IMR-90 (cell line): ENCODE measurements at regions not wholly inside any gene's neighbourhood (a gene's known extent, or its start where the extent isn't known, plus 50 kb on each side); places are given as distances from the start of the nearest gene placed in this dataset.

Source experiments
- ATAC-seq: fragments of 200-7000 bp; cut with Tn5 transposase; 2 replicates; pipeline ENCODE4 v1.9.1; 2020; ENCODE audit warnings: low read depth, mild to moderate bottlenecking, moderate library complexity
- BruUV-seq: library from RNA; stranded (reverse); fragments of 400-500 nt; replicated peaks from 2 replicates; lab custom pipeline; 2021; lab: Mats Ljungman, UMichigan
- CTCF ChIA-PET: fragments of 300-600 bp; formaldehyde crosslinking; extraction: SDS; loops from one replicate; lab custom pipeline; 2021; ENCODE audit warnings: antibody characterized with exemption; lab: Yijun Ruan, JAX
- POLR2A ChIA-PET: fragments of 300-600 bp; sonication (Branson Sonifier 250); formaldehyde crosslinking; loops from one replicate; lab custom pipeline; 2022; ENCODE audit warnings: antibody characterized with exemption; ENCODE audit not compliant: unreplicated experiment; lab: Charles Lee
- DNase-seq: peaks from one replicate; pipeline ENCODE4 v3.0.0; 2013
- H2AFZ ChIP-seq: replicated peaks from 2 replicates; pipeline ENCODE3; 2013; ENCODE audit warnings: low read length, mild to moderate bottlenecking; ENCODE audit not compliant: poor library complexity
- H2AK5ac ChIP-seq: 2 replicates; pipeline ENCODE4 v1.6.1; 2013; ENCODE audit warnings: low read depth, low read length, inconsistent platforms
- H2AK9ac ChIP-seq: replicated peaks from 2 replicates; pipeline ENCODE3; 2013; ENCODE audit warnings: mild to moderate bottlenecking, low read depth, low read length, moderate library complexity; ENCODE audit not compliant: poor library complexity
- H2BK120ac ChIP-seq: 2 replicates; pipeline ENCODE4 v1.6.1; 2013; ENCODE audit warnings: low read depth, low read length, inconsistent platforms
- H2BK15ac ChIP-seq: 3 replicates; pipeline ENCODE4 v1.6.1; 2013; ENCODE audit warnings: low read depth, low read length, inconsistent platforms
- H2BK20ac ChIP-seq: 2 replicates; pipeline ENCODE4 v1.6.1; 2013; ENCODE audit warnings: low read depth, mild to moderate bottlenecking, inconsistent platforms, low read length, moderate library complexity
- H2BK5ac ChIP-seq: 2 replicates; pipeline ENCODE4 v1.6.1; 2013; ENCODE audit warnings: mild to moderate bottlenecking, low read depth, low read length, inconsistent platforms; ENCODE audit not compliant: poor library complexity, severe bottlenecking
- H3K14ac ChIP-seq: replicated peaks from 2 replicates; pipeline ENCODE4 v1.6.1; 2013; ENCODE audit warnings: low read depth, low read length, inconsistent platforms
- H3K18ac ChIP-seq: 2 replicates; pipeline ENCODE4 v1.6.1; 2013; ENCODE audit warnings: low read depth, low read length, control low read depth
- H3K23ac ChIP-seq: 2 replicates; pipeline ENCODE4 v1.6.1; 2013; ENCODE audit warnings: low read depth, low read length, inconsistent platforms
- H3K27ac ChIP-seq: 2 replicates; pipeline ENCODE4 v1.5.1; 2013; ENCODE audit warnings: mild to moderate bottlenecking, control low read depth, low read length; ENCODE audit not compliant: insufficient read depth
- H3K27me3 ChIP-seq: 2 replicates; pipeline ENCODE4 v1.6.1; 2013; ENCODE audit warnings: low read length; ENCODE audit not compliant: control insufficient read depth, insufficient read depth
- H3K36me3 ChIP-seq: 2 replicates; pipeline ENCODE4 v1.6.1; 2013; ENCODE audit warnings: low read length, mixed read lengths; ENCODE audit not compliant: control insufficient read depth, insufficient read depth
- H3K4ac ChIP-seq: 2 replicates; pipeline ENCODE4 v1.6.1; 2013; ENCODE audit warnings: low read depth, low read length, inconsistent platforms
- H3K4me1 ChIP-seq: 2 replicates; pipeline ENCODE4 v1.6.1; 2013; ENCODE audit warnings: low read length, mixed read lengths; ENCODE audit not compliant: control insufficient read depth, insufficient read depth
- H3K4me2 ChIP-seq: 2 replicates; pipeline ENCODE4 v1.6.1; 2013; ENCODE audit warnings: low read depth, mild to moderate bottlenecking, control low read depth, low read length, moderate library complexity
- H3K4me3 ChIP-seq: 2 replicates; pipeline ENCODE4 v1.5.1; 2013; ENCODE audit warnings: low read depth, mild to moderate bottlenecking, control low read depth, low read length, moderate library complexity; ENCODE audit not compliant: insufficient read depth
- H3K56ac ChIP-seq: 2 replicates; pipeline ENCODE4 v1.6.1; 2013; ENCODE audit warnings: low read length, inconsistent platforms; ENCODE audit not compliant: insufficient read depth; ENCODE audit errors: extremely low read depth
- H3K79me1 ChIP-seq, 2 experiments: 2 replicates each; pipeline ENCODE4 v1.6.1; 2013; ENCODE audit warnings: low read length in 2 of 2, inconsistent platforms in 1 of 2, low read depth in 1 of 2
- H3K9ac ChIP-seq: 2 replicates; pipeline ENCODE4 v1.6.1; 2013; ENCODE audit warnings: low read depth, low read length, control low read depth
- H3K9me1 ChIP-seq: 2 replicates; pipeline ENCODE4 v1.6.1; 2013; ENCODE audit warnings: low read length, inconsistent platforms; ENCODE audit not compliant: insufficient read depth
- H3K9me3 ChIP-seq: 2 replicates; pipeline ENCODE4 v1.6.1; 2013; ENCODE audit warnings: low read length; ENCODE audit not compliant: control insufficient read depth, insufficient read depth
- H4K20me1 ChIP-seq: 2 replicates; pipeline ENCODE4 v1.6.1; 2013; ENCODE audit warnings: low read length, inconsistent platforms; ENCODE audit not compliant: insufficient read depth
- H4K5ac ChIP-seq: 2 replicates; pipeline ENCODE4 v1.6.1; 2013; ENCODE audit warnings: mild to moderate bottlenecking, low read depth, low read length, control low read depth
- H4K8ac ChIP-seq, 2 experiments: 2 replicates each; pipeline ENCODE4 v1.6.1; 2013; ENCODE audit warnings: low read depth in 2 of 2, low read length in 2 of 2, control low read depth in 1 of 2, inconsistent platforms in 1 of 2
- H4K91ac ChIP-seq: 2 replicates; pipeline ENCODE4 v1.6.1; 2013; ENCODE audit warnings: low read depth, low read length, inconsistent platforms; ENCODE audit not compliant: insufficient read depth
- BHLHE40 ChIP-seq: fragments of 150-350 bp; IDR thresholded peaks from 2 replicates; pipeline ENCODE4 v1.6.1; 2016; ENCODE audit warnings: mild to moderate bottlenecking, low read depth, low read length
- CEBPB ChIP-seq: IDR thresholded peaks from 2 replicates; pipeline ENCODE4 v1.6.1; 2012; ENCODE audit warnings: low read depth, low read length, improper control_type of control experiment
- CHD1 ChIP-seq: IDR thresholded peaks from 2 replicates; pipeline ENCODE4 v1.6.1; 2012; ENCODE audit warnings: low read depth, low read length, improper control_type of control experiment
- FOS ChIP-seq: fragments of 150-350 bp; IDR thresholded peaks from 2 replicates; pipeline ENCODE4 v1.6.1; 2016; ENCODE audit warnings: low read depth, low read length
- MAFK ChIP-seq: IDR thresholded peaks from 2 replicates; pipeline ENCODE4 v1.6.1; 2012; ENCODE audit warnings: low read depth, low read length, improper control_type of control experiment
- MAZ ChIP-seq: IDR thresholded peaks from 2 replicates; pipeline ENCODE4 v1.6.1; 2012; ENCODE audit warnings: low read depth, mild to moderate bottlenecking, low read length, improper control_type of control experiment, moderate library complexity, borderline replicate concordance
- MXI1 ChIP-seq: IDR thresholded peaks from 2 replicates; pipeline ENCODE4 v1.6.1; 2012; ENCODE audit warnings: low read depth, mild to moderate bottlenecking, low read length, moderate library complexity, borderline replicate concordance
- NFE2L2 ChIP-seq: fragments of 150-350 bp; IDR thresholded peaks from 2 replicates; pipeline ENCODE4 v1.6.1; 2016; ENCODE audit warnings: low read depth, mild to moderate bottlenecking, low read length
- POLR2A ChIP-seq: IDR thresholded peaks from 2 replicates; pipeline ENCODE4 v1.6.1; 2012; ENCODE audit warnings: mild to moderate bottlenecking, low read depth, low read length
- RAD21 ChIP-seq: IDR thresholded peaks from 2 replicates; pipeline ENCODE4 v1.6.1; 2012; ENCODE audit warnings: low read length, improper control_type of control experiment
- RCOR1 ChIP-seq: IDR thresholded peaks from 2 replicates; pipeline ENCODE4 v1.6.1; 2012; ENCODE audit warnings: mild to moderate bottlenecking, low read length, improper control_type of control experiment; ENCODE audit not compliant: insufficient replicate concordance
- RFX5 ChIP-seq: IDR thresholded peaks from 2 replicates; pipeline ENCODE4 v1.8.0; 2012; ENCODE audit warnings: low read depth, mild to moderate bottlenecking, low read length, moderate library complexity
- SMC3 ChIP-seq: fragments of 150-350 bp; IDR thresholded peaks from 2 replicates; pipeline ENCODE4 v1.6.1; 2016; ENCODE audit warnings: low read depth, mild to moderate bottlenecking, antibody characterized with exemption, low read length, moderate library complexity
- WGBS, 2 experiments: methylation state at CpG; one replicate each; pipeline versions ENCODE4 v1.1.5 to v1.1.7; 2013; ENCODE audit warnings: missing lambda C conversion rate in 2 of 2; ENCODE audit not compliant: insufficient read length in 1 of 2; ENCODE audit errors: extremely low coverage in 2 of 2; 5-methylcytosine and 5-hydroxymethylcytosine counted together
- dilution Hi-C: fragments of 300-500 bp; cut with HindIII; formaldehyde crosslinking; loops from one replicate; pipeline ENCODE4 v1.14.3; 2018; ENCODE audit warnings: low sequenced_read_pairs; ENCODE audit not compliant: unreplicated experiment
- in situ Hi-C: fragments of 300-500 bp; cut with MboI; formaldehyde crosslinking; loops from 3 replicates; pipeline ENCODE4 v1.14.3; 2019; ENCODE audit warnings: low sequenced_read_pairs, inconsistent platforms, mixed read lengths
- intact Hi-C: fragments of 100-400 bp; cut with micrococcal nuclease; formaldehyde crosslinking; loops from 2 replicates; pipeline ENCODE4 v1.10.0; 2022
- TF ChIP-seq, protein P1 (sequence below): conservative IDR thresholded peaks from 2 replicates; pipeline ENCODE4 v1.5.1; 2012; ENCODE audit warnings: mild to moderate bottlenecking, low read depth, low read length, improper control_type of control experiment
- TF ChIP-seq, protein P2 (sequence below): fragments of 150-350 bp; IDR thresholded peaks from 2 replicates; pipeline ENCODE4 v1.6.1; 2016; ENCODE audit warnings: low read depth, mild to moderate bottlenecking, low read length, moderate library complexity, borderline replicate concordance
- TF ChIP-seq, protein P3 (sequence below): fragments of 150-350 bp; IDR thresholded peaks from 2 replicates; pipeline ENCODE4 v1.6.1; 2017; ENCODE audit warnings: mild to moderate bottlenecking, antibody characterized with exemption, low read length, low read depth

DNA sequence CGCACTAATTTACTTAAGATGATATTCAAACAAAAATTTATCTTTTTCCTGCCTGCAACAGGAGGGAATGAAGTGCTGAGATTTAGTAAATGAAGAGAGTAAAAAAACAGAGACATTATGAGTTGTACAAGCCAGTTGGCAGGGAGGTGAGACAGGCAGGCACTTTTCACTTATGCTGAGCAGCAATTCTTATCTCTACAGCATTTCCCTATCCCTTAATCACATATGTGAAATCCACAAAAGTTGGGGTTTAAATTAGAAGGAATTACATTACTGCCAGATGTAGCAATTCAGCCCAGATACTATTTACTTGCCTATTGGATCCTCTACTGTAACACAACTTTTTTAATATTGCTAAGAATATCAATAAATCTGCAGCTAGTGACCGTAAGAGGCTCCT, 314.2 kb upstream of the LRP1B start:
- Histone ChIP-seq H4K91ac (no peak overlapping the region), H4K20me1 (no peaks in the 10 kb centered on the region), H3K4ac (no peak overlapping the region), H3K27ac (no peak overlapping the region), H3K23ac (no peak overlapping the region), H2BK5ac (no peak overlapping the region), H3K4me3 (no peak overlapping the region), H3K14ac (no peak overlapping the region), H2AFZ (no peak overlapping the region), H3K9ac (no peak overlapping the region), H3K9me1 (no peaks in the 10 kb centered on the region), H2BK15ac (no peak overlapping the region), H2AK5ac (no peak overlapping the region), H3K9me3 (no peaks in the 10 kb centered on the region), H3K4me2 (no peak overlapping the region), H4K8ac (no peak overlapping the region), H2BK20ac (no peak overlapping the region), H2AK9ac (no peak overlapping the region), H4K5ac (no peak overlapping the region), H3K36me3 (no peaks in the 10 kb centered on the region), H3K18ac (no peak overlapping the region), H3K4me1 (no peaks in the 10 kb centered on the region), H3K79me1 (no peaks in the 10 kb centered on the region), H2BK120ac (no peak overlapping the region), H3K27me3 (no peaks in the 10 kb centered on the region), H3K56ac (no peak overlapping the region)
- dilution Hi-C loops: no loop called here
- CTCF ChIA-PET: no interaction called here
- TF ChIP-seq, protein P1, sequence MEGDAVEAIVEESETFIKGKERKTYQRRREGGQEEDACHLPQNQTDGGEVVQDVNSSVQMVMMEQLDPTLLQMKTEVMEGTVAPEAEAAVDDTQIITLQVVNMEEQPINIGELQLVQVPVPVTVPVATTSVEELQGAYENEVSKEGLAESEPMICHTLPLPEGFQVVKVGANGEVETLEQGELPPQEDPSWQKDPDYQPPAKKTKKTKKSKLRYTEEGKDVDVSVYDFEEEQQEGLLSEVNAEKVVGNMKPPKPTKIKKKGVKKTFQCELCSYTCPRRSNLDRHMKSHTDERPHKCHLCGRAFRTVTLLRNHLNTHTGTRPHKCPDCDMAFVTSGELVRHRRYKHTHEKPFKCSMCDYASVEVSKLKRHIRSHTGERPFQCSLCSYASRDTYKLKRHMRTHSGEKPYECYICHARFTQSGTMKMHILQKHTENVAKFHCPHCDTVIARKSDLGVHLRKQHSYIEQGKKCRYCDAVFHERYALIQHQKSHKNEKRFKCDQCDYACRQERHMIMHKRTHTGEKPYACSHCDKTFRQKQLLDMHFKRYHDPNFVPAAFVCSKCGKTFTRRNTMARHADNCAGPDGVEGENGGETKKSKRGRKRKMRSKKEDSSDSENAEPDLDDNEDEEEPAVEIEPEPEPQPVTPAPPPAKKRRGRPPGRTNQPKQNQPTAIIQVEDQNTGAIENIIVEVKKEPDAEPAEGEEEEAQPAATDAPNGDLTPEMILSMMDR: no peak
- TF ChIP-seq POLR2A (no peak), CEBPB (no peak), SMC3 (no peak), RFX5 (no peak), RAD21 (no peak), BHLHE40 (no peak), CHD1 (no peak), NFE2L2 (no peak), MXI1 (no peak), MAFK (no peak), MAZ (no peak), FOS (no peak), RCOR1 (no peak)
- TF ChIP-seq, protein P2, sequence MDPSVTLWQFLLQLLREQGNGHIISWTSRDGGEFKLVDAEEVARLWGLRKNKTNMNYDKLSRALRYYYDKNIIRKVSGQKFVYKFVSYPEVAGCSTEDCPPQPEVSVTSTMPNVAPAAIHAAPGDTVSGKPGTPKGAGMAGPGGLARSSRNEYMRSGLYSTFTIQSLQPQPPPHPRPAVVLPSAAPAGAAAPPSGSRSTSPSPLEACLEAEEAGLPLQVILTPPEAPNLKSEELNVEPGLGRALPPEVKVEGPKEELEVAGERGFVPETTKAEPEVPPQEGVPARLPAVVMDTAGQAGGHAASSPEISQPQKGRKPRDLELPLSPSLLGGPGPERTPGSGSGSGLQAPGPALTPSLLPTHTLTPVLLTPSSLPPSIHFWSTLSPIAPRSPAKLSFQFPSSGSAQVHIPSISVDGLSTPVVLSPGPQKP: no peak
- TF ChIP-seq, protein P3, sequence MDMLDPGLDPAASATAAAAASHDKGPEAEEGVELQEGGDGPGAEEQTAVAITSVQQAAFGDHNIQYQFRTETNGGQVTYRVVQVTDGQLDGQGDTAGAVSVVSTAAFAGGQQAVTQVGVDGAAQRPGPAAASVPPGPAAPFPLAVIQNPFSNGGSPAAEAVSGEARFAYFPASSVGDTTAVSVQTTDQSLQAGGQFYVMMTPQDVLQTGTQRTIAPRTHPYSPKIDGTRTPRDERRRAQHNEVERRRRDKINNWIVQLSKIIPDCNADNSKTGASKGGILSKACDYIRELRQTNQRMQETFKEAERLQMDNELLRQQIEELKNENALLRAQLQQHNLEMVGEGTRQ: no peak
- ATAC-seq (no peak), DNase-seq (no peak)
- intact Hi-C loops: no loop called here
- in situ Hi-C loops: no loop called here
- POLR2A ChIA-PET: no interaction called here
- BruUV-seq: no TSS peak
- WGBS, 2 experiments: no CpG with 5 or more reads among the region's 2 CpGs
